ENCODE measurements at regions not wholly inside any gene's neighbourhood (a gene's known extent, or its start where the extent isn't known, plus 50 kb on each side); places are given as distances from the start of the nearest gene placed in this dataset.

DNA sequence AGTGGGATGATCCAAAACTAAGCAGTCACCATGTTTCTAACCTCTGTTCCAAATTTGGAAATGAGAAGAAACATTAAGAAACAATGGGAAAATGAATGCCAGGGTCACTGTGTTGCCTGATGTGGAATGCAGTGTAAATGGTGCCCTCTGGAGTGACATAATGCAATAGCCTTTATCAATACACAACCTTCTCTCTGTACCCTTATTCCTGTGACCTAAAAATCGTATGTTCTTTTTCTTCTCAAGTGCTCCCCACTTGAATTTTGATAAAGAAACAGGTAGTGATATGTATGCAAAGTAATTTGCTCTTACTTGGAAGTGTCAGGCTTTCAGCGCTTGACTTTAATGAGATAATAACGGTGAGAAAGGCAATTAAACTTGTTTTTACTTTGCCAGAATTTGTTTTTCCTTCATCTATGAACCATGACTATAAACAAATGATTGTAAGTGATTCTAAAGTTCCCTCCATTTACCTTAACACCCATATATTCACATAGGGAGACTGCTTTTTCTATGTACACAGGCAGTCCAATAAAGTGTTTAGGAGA is 145.8 kb upstream of the THRB start:
- DNase-seq = peak; percentile 22 to 48 (median 29)

DNA sequence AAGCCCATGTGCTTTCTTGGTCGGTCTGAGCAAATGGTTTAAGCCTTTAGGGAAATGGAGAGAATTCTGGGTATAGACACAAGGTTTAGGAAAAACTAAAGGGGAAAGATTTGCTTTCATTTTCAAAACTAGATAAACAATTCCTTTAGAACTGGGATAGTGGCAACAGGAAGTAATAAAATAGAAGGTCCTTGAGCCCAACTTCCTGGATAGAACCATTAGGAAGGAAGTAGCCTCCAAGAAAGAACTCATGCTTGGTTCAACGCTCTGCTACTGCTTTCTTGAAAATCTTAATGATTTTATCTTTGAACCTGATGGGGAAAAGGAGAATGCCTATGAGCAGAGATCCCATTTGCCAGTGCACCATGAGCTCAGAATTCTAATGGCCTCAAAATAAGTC is 147.0 kb upstream of the THRB start:
- DNase-seq = no peak

- DNase-seq = no peak
Measured at GRCh38 chr3:24645047-24645446, 150.4 kb upstream of the THRB start.

DNA sequence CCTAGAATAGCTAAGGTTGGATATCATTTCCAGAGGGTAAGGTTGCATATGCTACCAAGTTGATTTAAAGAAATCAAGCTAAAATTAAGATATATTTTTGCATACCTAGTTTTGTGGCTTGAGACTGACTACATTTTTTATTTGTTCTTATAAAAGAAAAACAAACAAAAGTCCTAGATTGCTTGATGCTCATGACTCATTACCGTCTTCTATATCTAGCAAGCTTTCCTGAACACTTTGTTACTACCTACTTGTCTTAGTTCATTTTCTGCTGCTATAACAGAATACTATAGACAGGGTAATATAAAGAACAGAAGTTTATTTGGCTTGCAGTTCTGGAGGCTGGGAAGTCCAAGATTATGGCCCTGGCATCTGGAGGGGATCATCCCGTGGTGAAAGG is 152.1 kb upstream of the THRB start:
- DNase-seq = no peak

DNA sequence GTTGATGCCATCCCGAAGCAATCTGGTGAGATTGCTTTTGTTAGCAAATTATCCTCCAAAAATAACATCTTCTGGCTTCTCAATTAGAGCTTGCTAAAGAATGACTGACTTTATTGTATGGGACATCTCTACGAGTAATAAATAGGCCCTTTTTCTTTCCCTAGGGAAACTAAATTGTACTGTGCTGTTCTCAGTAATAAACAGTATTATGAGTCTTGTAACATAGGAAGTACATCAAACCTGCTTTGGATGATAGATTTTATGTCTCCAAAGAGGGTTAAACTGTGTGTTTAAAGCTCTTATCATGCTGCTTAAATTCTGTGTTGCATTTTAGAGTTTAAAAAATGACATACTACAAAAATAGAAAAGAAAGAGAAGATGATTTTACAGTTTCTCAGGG is 153.4 kb upstream of the THRB start:
- DNase-seq = no peak

DNA sequence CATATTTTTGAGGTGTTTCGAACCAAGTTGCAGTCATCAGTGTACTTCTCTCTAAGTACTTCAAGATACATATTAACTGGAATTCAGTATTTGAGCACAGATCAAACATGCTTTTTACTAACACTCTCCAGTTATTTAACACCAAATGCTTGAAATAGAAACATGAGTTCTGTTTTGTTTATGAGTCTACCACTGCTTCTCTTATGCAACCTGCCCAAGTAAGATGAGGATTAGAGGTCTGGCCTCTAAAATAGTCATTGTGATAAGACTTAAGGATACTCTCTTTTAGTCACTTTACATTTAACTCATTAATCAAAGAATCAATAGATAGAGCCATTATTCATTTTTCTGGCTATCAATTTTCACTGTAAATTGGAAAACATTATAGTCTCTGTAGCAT is 156.2 kb upstream of the THRB start:
- DNase-seq = no peak

DNA sequence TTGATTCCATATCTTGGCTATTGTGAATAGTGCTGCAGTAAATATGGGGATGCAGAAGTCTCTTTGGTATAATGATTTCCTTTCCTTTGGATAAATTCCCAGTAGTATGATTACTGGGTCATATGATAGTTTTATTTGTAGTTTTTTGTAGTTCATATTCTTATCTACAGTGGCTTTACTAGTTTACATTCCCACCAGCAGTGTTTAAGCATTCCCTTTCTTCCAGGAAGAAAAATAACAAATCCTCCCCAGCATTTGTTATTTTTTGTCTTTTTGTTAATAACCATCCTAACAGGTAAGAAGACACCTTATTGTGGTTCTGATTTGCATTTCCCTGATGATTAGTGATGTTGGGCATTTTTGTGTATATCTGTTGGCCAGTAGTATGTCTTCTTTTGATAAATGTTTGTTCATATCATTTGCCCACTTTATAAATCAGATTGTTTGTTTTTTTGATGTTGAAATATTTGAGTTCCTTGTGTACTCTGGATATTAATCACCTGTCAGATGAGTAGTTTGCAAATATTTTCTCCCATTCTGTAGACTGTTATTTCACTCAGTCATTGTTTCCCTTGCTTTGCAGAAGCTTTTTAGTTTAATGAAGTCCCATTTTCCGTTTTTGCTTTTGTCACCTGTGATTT is 163.3 kb upstream of the THRB start:
- DNase-seq = no peak

GRCh38 chr3:24661175-24661584 is 166.5 kb upstream of the THRB start:
- no peak for DNase-seq

GRCh38 chr3:24662449-24663345 is 168.0 kb upstream of the THRB start:
- DNase-seq = no peak

DNA sequence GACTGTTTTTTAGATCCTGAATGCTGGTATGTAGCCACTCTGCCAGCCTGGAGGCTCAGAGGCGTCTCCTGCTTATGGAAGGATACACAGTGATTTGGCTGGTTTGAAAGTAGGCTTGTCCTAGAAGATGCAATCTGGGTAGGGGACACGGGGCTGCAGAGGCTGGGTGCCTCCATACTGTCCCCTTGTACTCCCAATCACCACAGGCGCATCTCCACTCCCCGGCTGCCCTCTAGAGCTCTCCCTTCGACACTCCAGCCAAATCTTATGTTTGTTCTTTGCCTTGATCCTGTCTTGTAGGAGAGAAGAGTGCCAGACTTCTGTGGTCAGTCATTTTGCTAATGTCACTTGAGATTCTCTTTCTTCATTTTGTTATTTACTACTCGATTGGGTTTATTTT is 168.8 kb upstream of the THRB start:
- DNase-seq = no peak

- no peak for DNase-seq
Measured at GRCh38 chr3:24668039-24668438, 173.4 kb upstream of the THRB start.

DNA sequence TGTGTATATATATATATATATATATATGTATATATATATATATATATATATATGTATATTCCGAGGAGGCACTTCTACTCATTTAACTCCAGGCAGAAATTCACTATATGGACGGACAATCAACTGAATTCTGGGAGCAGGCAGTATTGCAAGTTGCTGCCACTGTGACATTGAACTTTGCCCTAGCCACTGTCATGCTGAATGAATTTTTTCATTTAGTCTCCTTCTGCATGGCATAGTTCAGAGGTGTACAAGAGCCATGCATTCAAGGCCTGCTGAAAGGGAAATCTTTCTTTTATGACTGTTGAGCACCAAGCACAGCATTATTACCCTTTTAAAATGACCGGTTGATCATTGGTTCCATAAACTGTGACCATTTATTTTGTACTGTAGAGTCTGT is 176.2 kb upstream of the THRB start:
- DNase-seq = no peak

GRCh38 chr3:24673596-24673995 is 178.9 kb upstream of the THRB start:
- DNase-seq = no peak

DNA sequence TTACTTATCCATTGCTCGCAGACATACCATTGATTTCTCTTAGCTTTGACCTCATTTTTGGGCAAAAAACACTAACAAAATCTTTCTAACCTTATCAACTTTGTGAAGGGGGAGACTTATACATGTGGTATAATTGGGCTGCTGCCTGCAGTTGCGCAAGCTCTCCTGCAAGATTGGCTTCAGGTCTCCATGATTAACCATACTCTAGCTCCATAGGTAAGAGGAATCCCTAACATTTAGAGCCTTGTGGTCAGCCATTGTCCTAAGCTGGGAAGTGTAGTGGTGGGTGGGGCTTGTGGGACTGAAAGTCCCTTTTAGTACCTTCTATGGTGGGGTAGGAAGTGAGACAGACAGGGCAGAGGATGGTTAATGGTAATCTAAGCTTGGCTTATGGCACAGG is 179.6 kb upstream of the THRB start:
- no peak for DNase-seq

- DNase-seq = no peak
Measured at GRCh38 chr3:24678021-24678420, 183.4 kb upstream of the THRB start.

- peak in 1 of 3 donors; percentile 84 for DNase-seq
Measured at GRCh38 chr3:24678421-24678865, 183.8 kb upstream of the THRB start.

DNA sequence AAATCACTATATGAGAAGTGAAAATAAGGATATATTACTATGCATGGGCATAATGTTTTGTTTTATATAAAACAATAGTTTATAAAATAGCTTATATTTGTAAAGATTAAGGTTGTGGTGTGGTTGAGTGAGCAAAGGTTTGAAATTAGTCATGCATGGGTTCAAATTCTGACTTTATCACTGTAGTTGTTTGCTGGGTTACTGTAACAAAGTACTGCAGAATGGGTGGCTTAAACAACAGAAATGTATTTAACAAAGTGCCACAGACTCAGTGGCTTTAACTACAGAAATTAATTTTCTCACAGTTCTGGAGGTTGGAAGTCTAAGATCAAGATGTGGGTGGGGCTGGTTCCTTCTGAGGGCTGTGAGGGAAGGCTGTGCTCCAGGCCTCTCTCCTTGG is 184.8 kb upstream of the THRB start:
- DNase-seq = no peak

DNA sequence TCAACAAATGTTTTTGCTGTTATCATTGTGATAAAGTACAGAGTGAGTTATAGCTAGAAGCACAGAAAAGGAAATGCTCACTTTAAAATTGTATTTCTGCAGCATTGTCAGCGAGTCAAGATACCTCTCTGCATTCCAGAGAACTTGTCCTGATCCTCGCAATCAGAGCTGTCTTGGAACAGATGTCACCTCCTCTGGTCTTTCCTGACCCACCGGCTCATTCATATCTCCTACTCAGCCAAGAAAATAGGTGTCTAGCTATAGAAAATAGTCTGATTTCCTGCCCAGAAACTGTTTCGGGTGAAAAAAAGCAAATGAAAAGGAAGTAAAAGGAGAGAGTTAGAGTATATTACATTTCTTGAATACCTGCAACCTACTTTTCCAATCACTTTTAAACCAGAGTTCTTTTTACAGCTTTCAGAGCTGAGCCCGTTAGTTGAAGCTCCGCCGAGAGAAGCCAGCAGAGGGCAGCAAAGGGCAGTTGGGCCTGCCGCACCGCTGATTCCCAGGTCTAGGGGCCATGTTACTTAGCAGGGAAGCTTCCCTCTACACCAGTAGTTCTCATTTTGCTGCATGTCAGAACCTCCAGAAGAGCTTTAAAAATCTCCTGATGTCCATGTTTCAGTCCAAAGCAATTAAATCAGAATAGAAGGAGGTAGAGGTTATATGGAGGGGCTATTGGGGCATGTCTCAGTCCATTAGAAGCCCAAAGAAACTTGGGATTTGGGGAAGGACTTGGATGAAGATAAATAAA is 185.7 kb upstream of the THRB start:
- DNase-seq = peak; percentile 35 to 77 (median 54)

GRCh38 chr3:24682141-24682547 is 187.5 kb upstream of the THRB start:
- peak in 1 of 3 donors; percentile 77 for DNase-seq

- peak in 1 of 3 donors; percentile 26 for DNase-seq
Measured at GRCh38 chr3:24683090-24683489, 188.4 kb upstream of the THRB start.

DNA sequence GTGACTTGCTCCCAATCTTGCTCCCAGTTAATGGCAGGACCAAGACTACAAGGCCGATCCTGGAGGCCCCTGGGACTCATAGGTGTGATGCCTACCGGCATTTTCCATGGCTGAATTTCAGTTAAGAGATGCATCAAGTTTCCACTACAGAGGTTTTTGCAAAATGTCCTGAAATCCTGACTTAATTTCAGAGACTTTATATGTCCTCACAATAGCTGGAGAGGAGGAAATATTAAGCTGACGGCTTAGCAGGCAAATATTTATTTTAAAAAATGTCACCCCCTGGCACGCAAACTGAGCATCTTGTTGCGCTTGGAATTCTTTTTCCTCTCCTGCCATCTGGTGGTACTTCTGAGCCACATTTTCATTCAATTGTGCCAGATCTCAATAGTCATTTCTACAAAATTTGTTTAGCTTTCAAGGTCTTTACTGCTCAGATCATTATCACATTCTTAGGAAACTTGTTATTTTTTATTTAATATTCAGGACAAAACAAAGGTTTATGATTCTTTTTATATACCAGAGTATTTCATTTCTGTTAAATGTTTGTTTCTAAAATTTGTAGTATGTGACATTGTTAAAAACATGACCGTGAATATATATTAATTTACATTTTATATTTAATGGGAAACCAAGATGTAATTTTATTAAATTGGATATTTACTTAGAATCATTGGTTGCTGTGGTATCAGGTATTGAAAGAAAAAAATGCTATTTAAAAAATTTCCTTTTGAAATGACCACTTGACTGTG is 189.2 kb upstream of the THRB start:
- DNase-seq = peak; percentile 58 to 74 (median 60)

Measured in muscle of back (tissue), 3 donors.